IMR-90 (cell line): ENCODE measurements at regions not wholly inside any gene's neighbourhood (a gene's known extent, or its start where the extent isn't known, plus 50 kb on each side); places are given as distances from the start of the nearest gene placed in this dataset.

Experiments used
- ATAC-seq: fragments of 200-7000 bp; cut with Tn5 transposase; 2 replicates; pipeline ENCODE4 v1.9.1; 2020; ENCODE audit warnings: low read depth, mild to moderate bottlenecking, moderate library complexity
- BruUV-seq: library from RNA; stranded (reverse); fragments of 400-500 nt; replicated peaks from 2 replicates; lab custom pipeline; 2021; lab: Mats Ljungman, UMichigan
- CTCF ChIA-PET: fragments of 300-600 bp; formaldehyde crosslinking; extraction: SDS; loops from one replicate; lab custom pipeline; 2021; ENCODE audit warnings: antibody characterized with exemption; lab: Yijun Ruan, JAX
- POLR2A ChIA-PET: fragments of 300-600 bp; sonication (Branson Sonifier 250); formaldehyde crosslinking; loops from one replicate; lab custom pipeline; 2022; ENCODE audit warnings: antibody characterized with exemption; ENCODE audit not compliant: unreplicated experiment; lab: Charles Lee
- DNase-seq: peaks from one replicate; pipeline ENCODE4 v3.0.0; 2013
- H2AFZ ChIP-seq: replicated peaks from 2 replicates; pipeline ENCODE3; 2013; ENCODE audit warnings: low read length, mild to moderate bottlenecking; ENCODE audit not compliant: poor library complexity
- H2AK5ac ChIP-seq: 2 replicates; pipeline ENCODE4 v1.6.1; 2013; ENCODE audit warnings: low read depth, low read length, inconsistent platforms
- H2AK9ac ChIP-seq: replicated peaks from 2 replicates; pipeline ENCODE3; 2013; ENCODE audit warnings: mild to moderate bottlenecking, low read depth, low read length, moderate library complexity; ENCODE audit not compliant: poor library complexity
- H2BK120ac ChIP-seq: 2 replicates; pipeline ENCODE4 v1.6.1; 2013; ENCODE audit warnings: low read depth, low read length, inconsistent platforms
- H2BK15ac ChIP-seq: 3 replicates; pipeline ENCODE4 v1.6.1; 2013; ENCODE audit warnings: low read depth, low read length, inconsistent platforms
- H2BK20ac ChIP-seq: 2 replicates; pipeline ENCODE4 v1.6.1; 2013; ENCODE audit warnings: low read depth, mild to moderate bottlenecking, inconsistent platforms, low read length, moderate library complexity
- H2BK5ac ChIP-seq: 2 replicates; pipeline ENCODE4 v1.6.1; 2013; ENCODE audit warnings: mild to moderate bottlenecking, low read depth, low read length, inconsistent platforms; ENCODE audit not compliant: poor library complexity, severe bottlenecking
- H3K14ac ChIP-seq: replicated peaks from 2 replicates; pipeline ENCODE4 v1.6.1; 2013; ENCODE audit warnings: low read depth, low read length, inconsistent platforms
- H3K18ac ChIP-seq: 2 replicates; pipeline ENCODE4 v1.6.1; 2013; ENCODE audit warnings: low read depth, low read length, control low read depth
- H3K23ac ChIP-seq: 2 replicates; pipeline ENCODE4 v1.6.1; 2013; ENCODE audit warnings: low read depth, low read length, inconsistent platforms
- H3K27ac ChIP-seq: 2 replicates; pipeline ENCODE4 v1.5.1; 2013; ENCODE audit warnings: mild to moderate bottlenecking, control low read depth, low read length; ENCODE audit not compliant: insufficient read depth
- H3K27me3 ChIP-seq: 2 replicates; pipeline ENCODE4 v1.6.1; 2013; ENCODE audit warnings: low read length; ENCODE audit not compliant: control insufficient read depth, insufficient read depth
- H3K36me3 ChIP-seq: 2 replicates; pipeline ENCODE4 v1.6.1; 2013; ENCODE audit warnings: low read length, mixed read lengths; ENCODE audit not compliant: control insufficient read depth, insufficient read depth
- H3K4ac ChIP-seq: 2 replicates; pipeline ENCODE4 v1.6.1; 2013; ENCODE audit warnings: low read depth, low read length, inconsistent platforms
- H3K4me1 ChIP-seq: 2 replicates; pipeline ENCODE4 v1.6.1; 2013; ENCODE audit warnings: low read length, mixed read lengths; ENCODE audit not compliant: control insufficient read depth, insufficient read depth
- H3K4me2 ChIP-seq: 2 replicates; pipeline ENCODE4 v1.6.1; 2013; ENCODE audit warnings: low read depth, mild to moderate bottlenecking, control low read depth, low read length, moderate library complexity
- H3K4me3 ChIP-seq: 2 replicates; pipeline ENCODE4 v1.5.1; 2013; ENCODE audit warnings: low read depth, mild to moderate bottlenecking, control low read depth, low read length, moderate library complexity; ENCODE audit not compliant: insufficient read depth
- H3K56ac ChIP-seq: 2 replicates; pipeline ENCODE4 v1.6.1; 2013; ENCODE audit warnings: low read length, inconsistent platforms; ENCODE audit not compliant: insufficient read depth; ENCODE audit errors: extremely low read depth
- H3K79me1 ChIP-seq, 2 experiments: 2 replicates each; pipeline ENCODE4 v1.6.1; 2013; ENCODE audit warnings: low read length in 2 of 2, inconsistent platforms in 1 of 2, low read depth in 1 of 2
- H3K9ac ChIP-seq: 2 replicates; pipeline ENCODE4 v1.6.1; 2013; ENCODE audit warnings: low read depth, low read length, control low read depth
- H3K9me1 ChIP-seq: 2 replicates; pipeline ENCODE4 v1.6.1; 2013; ENCODE audit warnings: low read length, inconsistent platforms; ENCODE audit not compliant: insufficient read depth
- H3K9me3 ChIP-seq: 2 replicates; pipeline ENCODE4 v1.6.1; 2013; ENCODE audit warnings: low read length; ENCODE audit not compliant: control insufficient read depth, insufficient read depth
- H4K20me1 ChIP-seq: 2 replicates; pipeline ENCODE4 v1.6.1; 2013; ENCODE audit warnings: low read length, inconsistent platforms; ENCODE audit not compliant: insufficient read depth
- H4K5ac ChIP-seq: 2 replicates; pipeline ENCODE4 v1.6.1; 2013; ENCODE audit warnings: mild to moderate bottlenecking, low read depth, low read length, control low read depth
- H4K8ac ChIP-seq, 2 experiments: 2 replicates each; pipeline ENCODE4 v1.6.1; 2013; ENCODE audit warnings: low read depth in 2 of 2, low read length in 2 of 2, control low read depth in 1 of 2, inconsistent platforms in 1 of 2
- H4K91ac ChIP-seq: 2 replicates; pipeline ENCODE4 v1.6.1; 2013; ENCODE audit warnings: low read depth, low read length, inconsistent platforms; ENCODE audit not compliant: insufficient read depth
- BHLHE40 ChIP-seq: fragments of 150-350 bp; IDR thresholded peaks from 2 replicates; pipeline ENCODE4 v1.6.1; 2016; ENCODE audit warnings: mild to moderate bottlenecking, low read depth, low read length
- CEBPB ChIP-seq: IDR thresholded peaks from 2 replicates; pipeline ENCODE4 v1.6.1; 2012; ENCODE audit warnings: low read depth, low read length, improper control_type of control experiment
- FOS ChIP-seq: fragments of 150-350 bp; IDR thresholded peaks from 2 replicates; pipeline ENCODE4 v1.6.1; 2016; ENCODE audit warnings: low read depth, low read length
- MAFK ChIP-seq: IDR thresholded peaks from 2 replicates; pipeline ENCODE4 v1.6.1; 2012; ENCODE audit warnings: low read depth, low read length, improper control_type of control experiment
- MAZ ChIP-seq: IDR thresholded peaks from 2 replicates; pipeline ENCODE4 v1.6.1; 2012; ENCODE audit warnings: low read depth, mild to moderate bottlenecking, low read length, improper control_type of control experiment, moderate library complexity, borderline replicate concordance
- MXI1 ChIP-seq: IDR thresholded peaks from 2 replicates; pipeline ENCODE4 v1.6.1; 2012; ENCODE audit warnings: low read depth, mild to moderate bottlenecking, low read length, moderate library complexity, borderline replicate concordance
- NFE2L2 ChIP-seq: fragments of 150-350 bp; IDR thresholded peaks from 2 replicates; pipeline ENCODE4 v1.6.1; 2016; ENCODE audit warnings: low read depth, mild to moderate bottlenecking, low read length
- POLR2A ChIP-seq: IDR thresholded peaks from 2 replicates; pipeline ENCODE4 v1.6.1; 2012; ENCODE audit warnings: mild to moderate bottlenecking, low read depth, low read length
- RCOR1 ChIP-seq: IDR thresholded peaks from 2 replicates; pipeline ENCODE4 v1.6.1; 2012; ENCODE audit warnings: mild to moderate bottlenecking, low read length, improper control_type of control experiment; ENCODE audit not compliant: insufficient replicate concordance
- RFX5 ChIP-seq: IDR thresholded peaks from 2 replicates; pipeline ENCODE4 v1.8.0; 2012; ENCODE audit warnings: low read depth, mild to moderate bottlenecking, low read length, moderate library complexity
- SMC3 ChIP-seq: fragments of 150-350 bp; IDR thresholded peaks from 2 replicates; pipeline ENCODE4 v1.6.1; 2016; ENCODE audit warnings: low read depth, mild to moderate bottlenecking, antibody characterized with exemption, low read length, moderate library complexity
- WGBS, 2 experiments: methylation state at CpG; one replicate each; pipeline versions ENCODE4 v1.1.5 to v1.1.7; 2013; ENCODE audit warnings: missing lambda C conversion rate in 2 of 2; ENCODE audit not compliant: insufficient read length in 1 of 2; ENCODE audit errors: extremely low coverage in 2 of 2; 5-methylcytosine and 5-hydroxymethylcytosine counted together
- dilution Hi-C: fragments of 300-500 bp; cut with HindIII; formaldehyde crosslinking; loops from one replicate; pipeline ENCODE4 v1.14.3; 2018; ENCODE audit warnings: low sequenced_read_pairs; ENCODE audit not compliant: unreplicated experiment
- in situ Hi-C: fragments of 300-500 bp; cut with MboI; formaldehyde crosslinking; loops from 3 replicates; pipeline ENCODE4 v1.14.3; 2019; ENCODE audit warnings: low sequenced_read_pairs, inconsistent platforms, mixed read lengths
- intact Hi-C: fragments of 100-400 bp; cut with micrococcal nuclease; formaldehyde crosslinking; loops from 2 replicates; pipeline ENCODE4 v1.10.0; 2022
- TF ChIP-seq, protein P1 (sequence below): conservative IDR thresholded peaks from 2 replicates; pipeline ENCODE4 v1.5.1; 2012; ENCODE audit warnings: mild to moderate bottlenecking, low read depth, low read length, improper control_type of control experiment
- TF ChIP-seq, protein P2 (sequence below): fragments of 150-350 bp; IDR thresholded peaks from 2 replicates; pipeline ENCODE4 v1.6.1; 2017; ENCODE audit warnings: mild to moderate bottlenecking, antibody characterized with exemption, low read length, low read depth
- TF ChIP-seq, protein P3 (sequence below): fragments of 150-350 bp; IDR thresholded peaks from 2 replicates; pipeline ENCODE4 v1.6.1; 2016; ENCODE audit warnings: low read depth, mild to moderate bottlenecking, low read length, moderate library complexity, borderline replicate concordance

DNA sequence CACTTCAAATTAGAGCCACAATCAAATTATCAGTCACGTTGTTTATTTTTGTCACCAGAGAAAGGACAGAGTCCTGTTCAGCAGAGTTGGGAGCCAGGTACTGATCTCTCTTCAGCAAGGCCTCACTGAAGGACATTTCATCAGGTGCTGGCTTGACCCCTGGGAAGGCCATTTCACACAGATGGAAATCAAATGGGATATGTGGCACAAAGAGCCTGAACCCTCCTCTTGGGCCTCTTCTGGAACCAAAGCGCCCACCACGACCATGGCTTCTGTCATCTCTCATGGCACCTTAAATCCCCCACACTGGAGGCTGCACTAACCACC, 121.5 kb downstream of the PTCSC3 start:
- no peak for DNase-seq
- ChIA-PET CTCF (no interaction called here), POLR2A (no interaction called here)
- no peaks in the 10 kb centered on the region for H3K36me3 ChIP-seq
- no peak for TF ChIP-seq CEBPB
- TF ChIP-seq MAFK = no peak
- no peak for TF ChIP-seq FOS
- no peak for TF ChIP-seq NFE2L2
- TF ChIP-seq, protein P1, sequence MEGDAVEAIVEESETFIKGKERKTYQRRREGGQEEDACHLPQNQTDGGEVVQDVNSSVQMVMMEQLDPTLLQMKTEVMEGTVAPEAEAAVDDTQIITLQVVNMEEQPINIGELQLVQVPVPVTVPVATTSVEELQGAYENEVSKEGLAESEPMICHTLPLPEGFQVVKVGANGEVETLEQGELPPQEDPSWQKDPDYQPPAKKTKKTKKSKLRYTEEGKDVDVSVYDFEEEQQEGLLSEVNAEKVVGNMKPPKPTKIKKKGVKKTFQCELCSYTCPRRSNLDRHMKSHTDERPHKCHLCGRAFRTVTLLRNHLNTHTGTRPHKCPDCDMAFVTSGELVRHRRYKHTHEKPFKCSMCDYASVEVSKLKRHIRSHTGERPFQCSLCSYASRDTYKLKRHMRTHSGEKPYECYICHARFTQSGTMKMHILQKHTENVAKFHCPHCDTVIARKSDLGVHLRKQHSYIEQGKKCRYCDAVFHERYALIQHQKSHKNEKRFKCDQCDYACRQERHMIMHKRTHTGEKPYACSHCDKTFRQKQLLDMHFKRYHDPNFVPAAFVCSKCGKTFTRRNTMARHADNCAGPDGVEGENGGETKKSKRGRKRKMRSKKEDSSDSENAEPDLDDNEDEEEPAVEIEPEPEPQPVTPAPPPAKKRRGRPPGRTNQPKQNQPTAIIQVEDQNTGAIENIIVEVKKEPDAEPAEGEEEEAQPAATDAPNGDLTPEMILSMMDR = no peak
- TF ChIP-seq MXI1 = no peak
- TF ChIP-seq, protein P2, sequence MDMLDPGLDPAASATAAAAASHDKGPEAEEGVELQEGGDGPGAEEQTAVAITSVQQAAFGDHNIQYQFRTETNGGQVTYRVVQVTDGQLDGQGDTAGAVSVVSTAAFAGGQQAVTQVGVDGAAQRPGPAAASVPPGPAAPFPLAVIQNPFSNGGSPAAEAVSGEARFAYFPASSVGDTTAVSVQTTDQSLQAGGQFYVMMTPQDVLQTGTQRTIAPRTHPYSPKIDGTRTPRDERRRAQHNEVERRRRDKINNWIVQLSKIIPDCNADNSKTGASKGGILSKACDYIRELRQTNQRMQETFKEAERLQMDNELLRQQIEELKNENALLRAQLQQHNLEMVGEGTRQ = no peak
- TF ChIP-seq SMC3 = no peak
- TF ChIP-seq BHLHE40 = no peak
- no peak for TF ChIP-seq RFX5
- TF ChIP-seq, protein P3, sequence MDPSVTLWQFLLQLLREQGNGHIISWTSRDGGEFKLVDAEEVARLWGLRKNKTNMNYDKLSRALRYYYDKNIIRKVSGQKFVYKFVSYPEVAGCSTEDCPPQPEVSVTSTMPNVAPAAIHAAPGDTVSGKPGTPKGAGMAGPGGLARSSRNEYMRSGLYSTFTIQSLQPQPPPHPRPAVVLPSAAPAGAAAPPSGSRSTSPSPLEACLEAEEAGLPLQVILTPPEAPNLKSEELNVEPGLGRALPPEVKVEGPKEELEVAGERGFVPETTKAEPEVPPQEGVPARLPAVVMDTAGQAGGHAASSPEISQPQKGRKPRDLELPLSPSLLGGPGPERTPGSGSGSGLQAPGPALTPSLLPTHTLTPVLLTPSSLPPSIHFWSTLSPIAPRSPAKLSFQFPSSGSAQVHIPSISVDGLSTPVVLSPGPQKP = no peak
- TF ChIP-seq RCOR1 = no peak
- no peak for TF ChIP-seq MAZ
- TF ChIP-seq POLR2A = no peak
- BruUV-seq = no TSS peak
- H3K27ac ChIP-seq = no peak overlapping the region
- H2BK120ac ChIP-seq = no peak overlapping the region
- dilution Hi-C loops = no loop called here
- H3K9ac ChIP-seq = no peak overlapping the region
- no peaks in the 10 kb centered on the region for H3K4me1 ChIP-seq
- H3K18ac ChIP-seq = no peak overlapping the region
- H3K56ac ChIP-seq = no peak overlapping the region
- no peak overlapping the region for H4K91ac ChIP-seq
- intact Hi-C loops = no loop called here
- H3K9me1 ChIP-seq = no peaks in the 10 kb centered on the region
- no peak overlapping the region for H2AK5ac ChIP-seq
- no peaks in the 10 kb centered on the region for H3K9me3 ChIP-seq
- 80% methylated on average over 1 of the region's 3 CpGs; no CpG with 5 or more reads in 1 of the 2 experiments for WGBS, 2 experiments
- H3K23ac ChIP-seq = no peak overlapping the region
- no peak overlapping the region for H3K4me3 ChIP-seq
- H4K5ac ChIP-seq = no peak overlapping the region
- no peak overlapping the region for H2BK20ac ChIP-seq
- H3K14ac ChIP-seq = no peak overlapping the region
- no peak overlapping the region for H3K4me2 ChIP-seq
- no peak overlapping the region for H3K4ac ChIP-seq
- no peak overlapping the region for H2BK15ac ChIP-seq
- H4K20me1 ChIP-seq = no peaks in the 10 kb centered on the region
- H2BK5ac ChIP-seq = no peak overlapping the region
- no peak overlapping the region for H4K8ac ChIP-seq
- ATAC-seq = no peak
- no peaks in the 10 kb centered on the region for H3K79me1 ChIP-seq
- peaks cover 4% of the 10 kb centered on the region for H3K27me3 ChIP-seq
- H2AFZ ChIP-seq = no peak overlapping the region
- in situ Hi-C loops = no loop called here
- H2AK9ac ChIP-seq = no peak overlapping the region
